Gastrocnemius medialis (tissue), 4 donors: ENCODE measurements at regions not wholly inside any gene's neighbourhood (a gene's known extent, or its start where the extent isn't known, plus 50 kb on each side); places are given as distances from the start of the nearest gene placed in this dataset.

ENCODE experiments used
- ATAC-seq, 2 donors: fragments of 150-250 bp; one replicate each; pipeline ENCODE4 v1.9.1; 2016
- DNase-seq, 2 donors: peaks; one replicate each; pipeline ENCODE4 v3.0.0-alpha.2; 2019
- H3K27ac ChIP-seq, 4 donors: fragments of 200-600 bp; sonication (generic); 1 replicate in 1 of 4; 2 replicates in 3 of 4; pipeline ENCODE4 v1.5.1; 2016 to 2018; ENCODE audit warnings: mild to moderate bottlenecking in 2 of 4, moderate library complexity in 1 of 4
- H3K27me3 ChIP-seq, 3 donors: fragments of 200-600 bp; sonication (generic) in 2 of 3; 1 replicate in 1 of 3; 2 replicates in 2 of 3; pipeline versions ENCODE4 v1.5.1 to v1.6.0; 2016 to 2019; ENCODE audit warnings: mild to moderate bottlenecking in 1 of 3, moderate library complexity in 1 of 3
- H3K36me3 ChIP-seq, 2 donors: fragments of 200-600 bp; sonication (generic) in 1 of 2; one replicate each; pipeline ENCODE4 v1.5.1; 2017 to 2018
- H3K4me1 ChIP-seq, 2 donors: fragments of 200-600 bp; sonication (generic) in 1 of 2; one replicate each; pipeline ENCODE4 v1.5.1; 2016 to 2017; ENCODE audit warnings: mild to moderate bottlenecking in 2 of 2
- H3K4me3 ChIP-seq, 4 donors: fragments of 200-600 bp; sonication (generic) in 3 of 4; 1 replicate in 1 of 4; 2 replicates in 3 of 4; pipeline ENCODE4 v1.5.1; 2016 to 2019; ENCODE audit warnings: mild to moderate bottlenecking in 2 of 4
- H3K9me3 ChIP-seq, 3 donors: fragments of 200-600 bp; sonication (generic) in 2 of 3; 1 replicate in 1 of 3; 2 replicates in 2 of 3; pipeline ENCODE4 v1.5.1; 2016 to 2019
- POLR2A ChIP-seq, 2 donors: fragments of 450-650 bp; IDR thresholded peaks; one replicate each; pipeline ENCODE4 v1.6.1; 2017; ENCODE audit warnings: antibody characterized with exemption in 2 of 2, mild to moderate bottlenecking in 2 of 2, moderate library complexity in 2 of 2
- in situ Hi-C, 4 donors: fragments of 200-750 bp; cut with MboI; loops; one replicate each; pipeline versions ENCODE4 v1.15.0 to v1.8.0; 2017; ENCODE audit warnings: low sequenced_read_pairs in 4 of 4
- intact Hi-C: fragments of 100-400 bp; cut with DNase I; formaldehyde crosslinking; loops from one replicate; pipeline ENCODE4 v1.15.1; 2023; ENCODE audit warnings: low total_unique reads
- TF ChIP-seq, protein P1 (sequence below), 5 experiments: fragments of 450-650 bp in 3 of 5; fragments of 200-600 bp in 2 of 5; sonication (generic) in 2 of 5; IDR thresholded peaks in 4 of 5; conservative IDR thresholded peaks in 1 of 5; 1 replicate in 4 of 5; 2 replicates in 1 of 5; pipeline ENCODE4 v1.5.1; 2016 to 2019; ENCODE audit warnings: antibody characterized with exemption in 5 of 5, mild to moderate bottlenecking in 3 of 5, moderate library complexity in 3 of 5

GRCh38 chr19:30608471-30608870 is 236.3 kb downstream of the ZNF536 start:
- DNase-seq, result no peak
- H3K36me3 ChIP-seq, result no peaks in the 10 kb centered on the region
- ATAC-seq, result no peak
- intact Hi-C loops (no loop called here), in situ Hi-C loops (no loop called here)
- H3K4me3 ChIP-seq, result no peak overlapping the region
- H3K9me3 ChIP-seq, result no peaks in the 10 kb centered on the region
- H3K27ac ChIP-seq, result no peak overlapping the region
- H3K4me1 ChIP-seq, result no peaks in the 10 kb centered on the region
- TF ChIP-seq, protein P1, sequence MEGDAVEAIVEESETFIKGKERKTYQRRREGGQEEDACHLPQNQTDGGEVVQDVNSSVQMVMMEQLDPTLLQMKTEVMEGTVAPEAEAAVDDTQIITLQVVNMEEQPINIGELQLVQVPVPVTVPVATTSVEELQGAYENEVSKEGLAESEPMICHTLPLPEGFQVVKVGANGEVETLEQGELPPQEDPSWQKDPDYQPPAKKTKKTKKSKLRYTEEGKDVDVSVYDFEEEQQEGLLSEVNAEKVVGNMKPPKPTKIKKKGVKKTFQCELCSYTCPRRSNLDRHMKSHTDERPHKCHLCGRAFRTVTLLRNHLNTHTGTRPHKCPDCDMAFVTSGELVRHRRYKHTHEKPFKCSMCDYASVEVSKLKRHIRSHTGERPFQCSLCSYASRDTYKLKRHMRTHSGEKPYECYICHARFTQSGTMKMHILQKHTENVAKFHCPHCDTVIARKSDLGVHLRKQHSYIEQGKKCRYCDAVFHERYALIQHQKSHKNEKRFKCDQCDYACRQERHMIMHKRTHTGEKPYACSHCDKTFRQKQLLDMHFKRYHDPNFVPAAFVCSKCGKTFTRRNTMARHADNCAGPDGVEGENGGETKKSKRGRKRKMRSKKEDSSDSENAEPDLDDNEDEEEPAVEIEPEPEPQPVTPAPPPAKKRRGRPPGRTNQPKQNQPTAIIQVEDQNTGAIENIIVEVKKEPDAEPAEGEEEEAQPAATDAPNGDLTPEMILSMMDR (IDR thresholded peaks at IDR 0.05 in 4 of 5, conservative IDR thresholded peaks at IDR 0.05 in 1 of 5), result no peak
- no peak for TF ChIP-seq POLR2A (IDR thresholded peaks at IDR 0.05)
- H3K27me3 ChIP-seq, result no peaks in the 10 kb centered on the region
